T-helper 2 cell treated with Interferon-gamma antibody and Interleukin-4, amounts not matched to agents 5 μg/mL and 100 μg/mL, for 36 hours (primary cell): ENCODE measurements at regions not wholly inside any gene's neighbourhood (a gene's known extent, or its start where the extent isn't known, plus 50 kb on each side); places are given as distances from the start of the nearest gene placed in this dataset.
"Not testable (repeated sequence)": the region's sequence is repeated elsewhere in the genome, so short reads cannot be mapped to it uniquely, and the experiment has no call there.

Source experiments
- DNase-seq: peaks from one replicate; pipeline ENCODE4 v3.0.0; 2021; ENCODE audit warnings: low spot score
- H3K27ac Mint-ChIP-seq: one replicate; pipeline ENCODE4 v1.8.0; 2021; ENCODE audit warnings: mild to moderate bottlenecking, mixed read lengths
- H3K27me3 Mint-ChIP-seq: one replicate; pipeline ENCODE4 v1.8.0; 2021; ENCODE audit warnings: low read depth, mixed read lengths
- H3K36me3 Mint-ChIP-seq: one replicate; pipeline ENCODE4 v1.8.0; 2021; ENCODE audit warnings: low read depth, mixed read lengths
- H3K4me1 Mint-ChIP-seq: one replicate; pipeline ENCODE4 v1.8.0; 2021; ENCODE audit warnings: low read depth, mixed read lengths
- H3K4me3 Mint-ChIP-seq: one replicate; pipeline ENCODE4 v1.8.0; 2022; ENCODE audit warnings: mild to moderate bottlenecking, moderate library complexity, mixed read lengths
- H3K9me3 Mint-ChIP-seq: one replicate; pipeline ENCODE4 v1.8.0; 2021; ENCODE audit warnings: mixed read lengths

DNA sequence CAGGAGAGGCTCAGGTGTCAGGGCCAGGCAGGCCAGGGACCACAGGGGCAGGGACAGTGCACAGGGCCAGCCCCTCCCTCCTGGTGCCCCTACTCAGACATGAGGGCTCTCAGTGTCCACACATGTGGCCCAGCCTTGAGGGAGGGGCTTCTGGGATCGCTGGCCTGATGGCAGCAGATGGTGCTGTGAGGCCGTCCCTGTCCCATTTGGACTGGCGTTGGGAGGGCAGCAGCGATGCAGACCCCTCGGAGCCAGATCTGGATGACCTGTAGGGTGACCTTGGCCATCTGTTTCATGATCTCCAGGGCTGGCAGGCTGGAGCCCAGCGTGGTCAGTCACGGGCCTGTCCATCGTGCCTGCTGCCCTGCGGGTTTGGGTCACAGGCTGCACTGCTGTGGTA, 377.6 kb downstream of the TMEM121 start:
- Mint-ChIP-seq H3K27me3 (peaks cover 23% of the 10 kb centered on the region), H3K4me3 (no peak overlapping the region), H3K4me1 (no peaks in the 10 kb centered on the region), H3K9me3 (no peaks in the 10 kb centered on the region), H3K36me3 (no peaks in the 10 kb centered on the region), H3K27ac (no peak overlapping the region)
- DNase-seq, result no peak

DNA sequence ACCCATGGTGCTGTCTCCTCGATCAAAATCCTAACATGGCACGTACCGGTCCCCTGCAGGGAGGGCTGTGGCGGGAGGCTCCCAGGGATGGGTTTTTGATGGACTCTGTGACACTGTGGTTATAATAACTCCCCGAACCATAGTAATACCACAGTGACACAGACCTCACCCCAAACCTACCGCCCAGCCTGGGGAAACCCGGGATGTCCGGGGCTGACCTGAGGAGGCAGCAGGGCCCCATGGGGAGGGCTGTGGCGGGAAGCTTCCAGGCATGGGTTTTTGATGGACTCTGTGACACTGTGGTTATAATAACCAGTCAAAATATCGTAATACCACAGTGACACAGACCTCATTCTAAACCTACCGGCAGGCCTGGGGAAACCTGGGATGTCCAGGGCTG, 378.0 kb downstream of the TMEM121 start:
- Mint-ChIP-seq H3K9me3 (no peaks in the 10 kb centered on the region), H3K4me1 (no peaks in the 10 kb centered on the region), H3K27me3 (peaks cover 22% of the 10 kb centered on the region), H3K27ac (no peak overlapping the region), H3K36me3 (no peaks in the 10 kb centered on the region), H3K4me3 (no peak overlapping the region)
- DNase-seq, result no peak

DNA sequence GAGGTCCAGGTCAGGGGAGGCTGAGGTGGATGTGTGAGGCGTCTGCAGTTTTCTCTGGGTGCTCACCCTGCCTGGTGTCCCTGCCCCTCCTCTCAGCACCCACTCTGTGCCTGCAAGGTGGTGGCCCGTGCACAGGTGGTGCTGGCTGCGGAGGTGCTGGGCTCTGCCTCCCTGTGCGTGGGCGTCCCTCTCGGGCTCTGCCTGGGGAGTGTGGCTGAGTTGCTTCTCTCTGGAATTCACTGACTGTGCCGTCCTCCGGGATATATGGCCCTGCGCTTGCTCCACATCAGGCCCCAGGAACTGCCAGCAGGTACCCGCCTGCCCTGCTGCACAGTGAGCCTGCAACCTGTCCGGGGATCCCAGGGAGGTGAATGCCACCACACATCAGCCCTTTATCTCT, 379.1 kb downstream of the TMEM121 start:
- H3K27me3 Mint-ChIP-seq, result peaks cover 16% of the 10 kb centered on the region
- H3K4me3 Mint-ChIP-seq, result no peak overlapping the region
- no peak for DNase-seq
- no peaks in the 10 kb centered on the region for H3K4me1 Mint-ChIP-seq
- no peaks in the 10 kb centered on the region for H3K9me3 Mint-ChIP-seq
- no peaks in the 10 kb centered on the region for H3K36me3 Mint-ChIP-seq
- H3K27ac Mint-ChIP-seq, result no peak overlapping the region

DNA sequence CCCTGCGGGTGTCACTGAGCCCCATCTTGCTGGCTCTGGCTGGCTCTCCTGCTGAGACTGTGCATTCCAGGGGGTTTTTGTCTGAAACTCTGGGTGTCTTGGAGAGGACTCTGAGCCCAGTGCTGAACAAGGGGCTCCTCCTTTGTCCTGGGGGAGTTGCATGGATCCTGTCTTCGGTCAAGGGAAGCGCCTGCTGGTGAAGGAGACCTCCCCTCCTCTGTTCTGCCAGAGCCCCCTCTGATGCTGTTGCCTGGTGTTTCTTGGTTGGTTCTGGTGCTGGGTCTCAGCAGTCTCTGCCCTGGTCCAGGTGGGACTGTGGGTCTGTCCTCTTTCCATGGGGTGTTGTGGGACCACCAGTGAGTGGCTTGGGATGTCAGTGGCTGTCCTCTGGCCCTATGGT, 380.9 kb downstream of the TMEM121 start:
- no peak for DNase-seq
- Mint-ChIP-seq H3K36me3 (no peaks in the 10 kb centered on the region), H3K4me1 (no peaks in the 10 kb centered on the region), H3K4me3 (no peak overlapping the region), H3K27me3 (peaks cover 10% of the 10 kb centered on the region), H3K9me3 (no peaks in the 10 kb centered on the region), H3K27ac (no peak overlapping the region)

DNA sequence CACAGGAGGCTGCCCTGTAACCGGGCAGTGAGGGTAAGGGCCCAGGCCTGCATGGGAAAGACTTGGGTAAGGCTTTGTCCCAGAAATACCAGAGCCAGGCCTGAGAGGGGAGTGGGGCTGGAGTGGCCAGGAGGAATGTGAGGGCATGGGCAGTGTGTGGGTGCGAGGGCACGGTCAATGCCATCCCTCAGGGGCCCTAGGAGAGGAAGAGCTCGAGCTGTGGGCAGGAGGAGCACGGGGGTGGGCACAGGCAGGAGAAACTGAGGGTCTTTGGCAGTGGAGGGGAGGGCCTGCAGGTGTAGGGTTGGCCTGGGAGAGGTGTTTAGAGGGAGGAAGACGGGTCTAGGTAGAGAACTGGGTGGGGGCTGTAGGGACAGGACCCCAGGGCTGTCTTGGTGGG, 381.6 kb downstream of the TMEM121 start:
- H3K27ac Mint-ChIP-seq, result no peak overlapping the region

DNA sequence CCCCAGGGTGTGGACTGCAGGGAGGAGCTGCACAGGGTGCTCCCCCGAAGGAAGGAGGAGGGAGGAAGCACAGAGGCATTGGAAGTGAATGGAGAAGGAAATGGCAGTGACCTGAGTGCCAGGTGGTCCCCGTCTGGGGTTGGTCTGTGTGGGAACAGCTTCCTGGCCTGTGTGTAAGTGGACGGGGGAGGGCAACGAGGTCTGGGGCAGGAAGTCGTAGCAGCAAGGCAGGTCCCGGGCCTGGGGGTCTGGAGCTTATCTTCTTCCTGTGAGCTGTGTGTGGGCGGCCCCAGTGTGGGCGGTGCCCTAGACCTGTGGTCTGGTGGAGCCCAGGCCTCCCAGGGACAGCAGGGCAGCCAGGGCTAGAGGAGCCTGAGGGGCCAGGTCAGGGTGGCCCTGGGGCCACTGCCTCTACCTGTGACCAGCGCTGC, 382.1 kb downstream of the TMEM121 start:
- Mint-ChIP-seq H3K27me3 (peaks cover 10% of the 10 kb centered on the region), H3K4me3 (no peak overlapping the region), H3K27ac (no peak overlapping the region), H3K9me3 (no peaks in the 10 kb centered on the region), H3K36me3 (no peaks in the 10 kb centered on the region), H3K4me1 (no peaks in the 10 kb centered on the region)
- no peak for DNase-seq

More for the DNA sequence above, 381.6 kb downstream of the TMEM121 start:
- Mint-ChIP-seq H3K4me3 (no peak overlapping the region), H3K27me3 (peaks cover 10% of the 10 kb centered on the region), H3K4me1 (no peaks in the 10 kb centered on the region), H3K9me3 (no peaks in the 10 kb centered on the region), H3K36me3 (no peaks in the 10 kb centered on the region)
- DNase-seq, result no peak

DNA sequence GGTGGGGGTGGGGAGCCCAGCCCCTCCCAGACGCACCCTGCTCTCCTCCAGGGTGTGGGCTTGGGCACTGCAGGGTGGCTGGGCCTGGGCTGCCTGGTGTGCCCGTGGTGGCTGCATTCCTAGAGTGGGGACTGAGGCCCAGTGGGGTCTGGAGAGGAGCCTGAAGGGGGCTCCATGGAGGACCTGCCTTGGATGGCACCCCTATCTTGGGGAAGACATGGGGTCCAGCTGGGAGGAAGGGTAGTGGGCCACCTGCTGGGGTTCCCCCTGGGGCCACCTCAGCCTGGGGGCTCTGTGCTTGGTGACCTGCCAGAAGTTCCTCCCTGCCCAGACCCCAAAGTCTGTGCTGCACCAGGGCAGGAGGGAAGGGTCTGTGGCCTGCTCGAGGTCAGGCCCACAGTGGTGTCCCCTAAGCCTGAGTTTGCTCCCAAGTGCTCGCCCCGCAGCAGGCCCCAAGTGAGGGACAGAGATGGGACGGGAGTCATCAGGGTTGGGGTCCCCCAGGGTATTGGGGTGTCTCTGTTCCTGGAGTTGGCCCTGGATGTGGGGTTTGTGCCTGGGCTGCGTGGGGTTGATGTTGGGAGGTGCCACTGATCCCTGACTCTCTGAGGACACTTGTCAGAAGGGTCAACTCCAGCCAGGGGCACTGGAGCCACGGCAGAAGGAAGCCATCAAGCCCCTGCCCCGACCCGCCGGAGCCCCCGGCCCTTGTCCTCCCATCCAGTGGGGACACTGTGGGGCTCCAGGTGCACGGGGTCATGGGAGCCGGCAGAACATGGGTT, 382.9 kb downstream of the TMEM121 start:
- Mint-ChIP-seq H3K36me3 (no peaks in the 10 kb centered on the region), H3K9me3 (no peaks in the 10 kb centered on the region), H3K4me3 (no peak overlapping the region), H3K27ac (no peak overlapping the region), H3K27me3 (peaks cover 10% of the 10 kb centered on the region), H3K4me1 (no peaks in the 10 kb centered on the region)
- no peak for DNase-seq

DNA sequence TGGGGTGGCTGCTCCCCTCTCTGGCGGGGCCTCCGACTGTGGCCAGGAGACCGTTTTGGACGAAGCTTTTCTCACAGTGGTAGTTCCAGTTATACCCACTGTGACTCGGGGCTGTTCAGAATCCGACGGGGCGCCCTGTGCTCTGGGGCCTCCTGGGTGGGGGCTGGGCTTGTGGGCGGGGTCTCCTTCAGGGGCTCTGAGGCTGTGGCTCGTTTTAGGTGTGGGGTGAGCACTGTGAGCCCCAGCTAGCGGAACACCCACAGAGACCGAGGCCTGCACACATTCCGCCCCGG, 383.4 kb downstream of the TMEM121 start:
- not testable (repeated sequence) for H3K27me3 Mint-ChIP-seq, H3K4me1 Mint-ChIP-seq, H3K9me3 Mint-ChIP-seq, H3K27ac Mint-ChIP-seq, DNase-seq, H3K36me3 Mint-ChIP-seq, H3K4me3 Mint-ChIP-seq

DNA sequence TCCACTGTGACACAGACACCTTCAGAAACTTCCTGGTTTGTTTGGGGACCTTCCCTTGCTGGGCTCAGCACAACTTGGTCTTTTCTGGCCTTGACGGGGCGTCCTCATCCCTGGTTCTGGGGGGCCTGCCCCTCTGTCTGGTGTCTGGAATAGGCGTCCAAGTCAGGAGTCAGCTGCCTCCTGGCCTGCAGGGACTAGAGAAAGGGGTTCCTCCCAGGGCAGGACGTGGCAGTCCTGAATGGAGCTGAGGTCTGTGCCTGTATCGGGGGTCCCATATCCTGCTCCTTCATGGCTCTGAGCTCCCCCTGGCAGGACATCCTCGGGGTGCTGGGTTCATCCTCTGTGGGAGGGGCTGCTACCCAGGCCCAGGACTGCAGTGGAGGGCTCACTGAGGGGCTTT, 384.0 kb downstream of the TMEM121 start:
- no peak overlapping the region for H3K4me3 Mint-ChIP-seq
- no peaks in the 10 kb centered on the region for H3K4me1 Mint-ChIP-seq
- H3K36me3 Mint-ChIP-seq, result no peaks in the 10 kb centered on the region
- no peak for DNase-seq
- peaks cover 10% of the 10 kb centered on the region for H3K27me3 Mint-ChIP-seq
- H3K9me3 Mint-ChIP-seq, result no peaks in the 10 kb centered on the region
- no peak overlapping the region for H3K27ac Mint-ChIP-seq

DNA sequence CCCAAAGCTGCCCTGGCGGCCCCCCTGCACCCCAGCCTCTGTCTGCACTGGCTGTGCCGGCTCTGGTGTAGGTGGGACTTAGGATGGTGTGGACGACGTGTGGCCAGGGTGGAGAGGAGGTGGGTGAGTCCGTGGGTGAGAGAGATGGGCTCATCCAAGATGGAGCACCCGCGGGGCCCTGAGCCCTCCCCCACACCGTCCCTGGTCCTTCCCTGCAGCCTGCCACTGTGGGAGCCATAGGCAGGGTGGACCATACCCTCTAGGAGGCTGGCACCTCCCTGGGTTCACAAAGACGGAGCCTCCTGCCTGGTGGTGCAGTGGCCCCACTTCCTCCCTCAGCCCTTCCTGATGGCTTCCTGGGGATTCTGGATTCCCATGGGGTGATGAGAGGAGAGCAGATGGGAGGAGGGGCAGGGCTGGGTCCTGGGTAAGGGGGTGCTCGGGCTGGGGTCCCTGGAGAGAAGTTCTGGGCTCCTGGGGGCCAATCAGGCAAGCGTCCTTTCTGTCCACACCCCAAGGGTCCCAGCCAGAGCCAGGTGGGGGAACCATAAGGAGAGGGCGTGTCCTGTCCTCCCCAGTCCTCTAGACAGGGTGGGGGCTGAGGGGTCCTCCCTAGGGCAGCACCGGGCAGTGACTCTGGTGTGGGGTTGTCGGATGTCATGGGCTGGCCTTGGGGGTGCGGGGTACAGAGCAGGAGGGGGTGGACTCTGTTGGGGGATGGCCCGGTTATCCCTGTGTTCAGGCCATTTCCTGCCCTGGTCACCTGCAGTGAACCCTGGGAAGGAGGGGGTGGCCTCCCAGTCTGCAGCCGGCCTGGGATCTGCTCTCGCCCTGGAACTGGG, 384.8 kb downstream of the TMEM121 start:
- no peak overlapping the region for H3K4me3 Mint-ChIP-seq

DNA sequence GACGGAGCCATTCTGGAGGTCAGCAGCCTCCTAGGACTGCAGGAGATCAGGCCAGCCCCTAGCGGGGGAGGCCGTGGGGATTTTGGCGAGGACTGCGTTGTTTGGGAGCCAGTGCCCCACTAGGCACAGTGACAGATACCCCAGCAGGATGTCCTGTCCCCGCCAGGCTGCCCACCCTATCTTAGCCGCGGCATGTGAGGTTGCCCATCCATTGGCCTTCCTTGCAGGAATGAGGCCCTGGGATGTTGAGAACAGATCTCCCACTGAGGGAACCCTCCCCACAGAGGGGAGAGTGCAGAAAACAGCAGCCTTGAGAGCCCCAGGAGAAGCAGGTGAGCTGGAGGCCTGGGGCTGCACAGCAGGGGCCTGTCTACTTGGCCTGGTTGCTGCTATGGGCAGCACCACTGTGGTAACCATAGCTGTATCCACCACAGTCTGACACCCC, 385.5 kb downstream of the TMEM121 start:
- DNase-seq, H3K27ac Mint-ChIP-seq, H3K36me3 Mint-ChIP-seq, H3K9me3 Mint-ChIP-seq, H3K27me3 Mint-ChIP-seq, H3K4me1 Mint-ChIP-seq, H3K4me3 Mint-ChIP-seq: not testable (repeated sequence)

More for the DNA sequence above, 384.8 kb downstream of the TMEM121 start:
- Mint-ChIP-seq H3K27me3 (peaks cover 9% of the 10 kb centered on the region), H3K36me3 (no peaks in the 10 kb centered on the region), H3K4me1 (no peaks in the 10 kb centered on the region), H3K27ac (no peak overlapping the region), H3K9me3 (peaks cover under 1% of the 10 kb centered on the region)
- no peak for DNase-seq

DNA sequence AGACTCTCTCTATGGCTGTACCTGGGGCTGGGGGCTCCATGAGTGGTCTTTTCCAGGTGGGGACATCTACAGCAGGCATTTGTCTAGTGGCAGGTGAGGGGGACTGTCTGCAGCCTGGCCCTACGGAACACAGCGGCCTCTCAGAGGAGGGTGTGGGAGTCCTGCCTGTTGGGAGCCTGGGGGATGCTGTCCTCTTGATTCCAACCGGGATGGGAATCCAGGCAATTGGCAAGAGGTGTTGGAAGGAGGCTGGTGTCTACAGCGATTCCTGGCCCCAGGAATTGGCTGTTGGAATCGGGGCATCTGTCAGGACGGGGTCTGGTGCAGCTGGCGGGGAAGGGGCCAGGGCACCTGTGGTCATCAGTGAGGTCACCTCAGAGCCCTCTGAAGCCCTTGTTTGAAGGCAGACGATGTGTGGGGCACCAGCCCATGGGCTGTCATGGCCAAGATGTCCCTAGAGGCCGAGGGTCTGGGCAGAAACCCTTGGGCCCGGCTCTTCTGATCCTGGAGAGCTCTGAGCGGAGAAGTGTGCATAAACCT, 386.3 kb downstream of the TMEM121 start:
- Mint-ChIP-seq H3K27ac (no peak overlapping the region), H3K4me3 (no peak overlapping the region)

DNA sequence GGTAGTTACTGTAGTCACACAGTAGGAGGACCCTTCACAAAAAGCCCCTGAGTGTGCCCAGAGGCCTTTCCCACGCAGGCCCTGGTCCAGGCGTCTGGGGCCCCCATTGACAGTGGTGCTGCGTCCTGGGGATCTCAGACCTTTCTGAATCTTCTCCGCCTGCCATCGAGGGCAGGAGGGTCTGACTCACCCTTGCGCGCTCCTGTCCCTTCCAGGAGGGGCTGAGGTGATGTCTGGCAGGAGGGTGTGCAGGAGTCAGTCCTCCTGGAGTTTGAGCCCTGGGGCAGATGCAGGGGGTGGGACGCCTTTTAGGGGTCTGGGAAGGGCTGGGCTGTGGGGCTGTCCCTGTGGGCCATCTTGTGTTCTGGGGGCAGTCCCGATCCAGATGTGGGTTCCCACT, 386.8 kb downstream of the TMEM121 start:
- no peaks in the 10 kb centered on the region for H3K36me3 Mint-ChIP-seq
- peaks cover 4% of the 10 kb centered on the region for H3K9me3 Mint-ChIP-seq
- no peak overlapping the region for H3K4me3 Mint-ChIP-seq
- no peak overlapping the region for H3K27ac Mint-ChIP-seq
- no peaks in the 10 kb centered on the region for H3K4me1 Mint-ChIP-seq
- DNase-seq, result no peak
- H3K27me3 Mint-ChIP-seq, result no peaks in the 10 kb centered on the region

More for the DNA sequence above, 386.3 kb downstream of the TMEM121 start:
- DNase-seq, result no peak
- H3K9me3 Mint-ChIP-seq, result peaks cover 4% of the 10 kb centered on the region
- H3K4me1 Mint-ChIP-seq, result no peaks in the 10 kb centered on the region
- peaks cover 4% of the 10 kb centered on the region for H3K27me3 Mint-ChIP-seq
- no peaks in the 10 kb centered on the region for H3K36me3 Mint-ChIP-seq

DNA sequence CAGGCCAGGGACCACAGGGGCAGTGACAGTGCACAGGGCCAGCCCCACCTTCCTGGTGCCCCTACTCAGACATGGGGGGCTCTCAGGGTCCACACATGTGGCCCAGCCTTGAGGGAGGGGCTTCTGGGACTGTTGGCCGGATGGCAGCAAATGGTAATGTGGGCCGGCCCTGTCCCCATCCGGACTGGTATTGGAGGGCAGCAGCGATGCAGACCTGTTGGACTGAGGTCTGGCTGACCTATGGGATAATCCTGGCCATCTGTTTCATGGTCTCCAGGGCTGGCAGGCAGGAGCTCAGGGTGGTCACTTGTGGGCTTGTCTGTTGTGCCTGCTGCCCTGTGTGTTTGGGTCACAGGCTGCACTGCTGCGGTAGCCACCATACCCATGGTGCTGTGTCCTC, 387.5 kb downstream of the TMEM121 start:
- Mint-ChIP-seq H3K9me3 (peaks cover 4% of the 10 kb centered on the region), H3K27ac (no peak overlapping the region), H3K36me3 (no peaks in the 10 kb centered on the region), H3K27me3 (no peaks in the 10 kb centered on the region), H3K4me3 (no peak overlapping the region), H3K4me1 (no peaks in the 10 kb centered on the region)
- DNase-seq, result no peak
